Right cardiac atrium (tissue), 5 donors: ENCODE measurements at regions not wholly inside any gene's neighbourhood (a gene's known extent, or its start where the extent isn't known, plus 50 kb on each side); places are given as distances from the start of the nearest gene placed in this dataset.

Experiments used
- ATAC-seq, 2 donors: fragments of 200-7000 bp; cut with Tn5 transposase; one replicate each; pipeline versions ENCODE4 v1.8.0 to v1.9.1; 2020; ENCODE audit warnings: moderate library complexity in 2 of 2, mild to moderate bottlenecking in 1 of 2
- DNase-seq, 3 donors: peaks; one replicate each; pipeline ENCODE4 v3.0.0-alpha.2; 2020
- H3K27ac ChIP-seq: one replicate; pipeline ENCODE4 v1.5.1; 2013; ENCODE audit warnings: mild to moderate bottlenecking, low read length, control low read depth, moderate library complexity
- H3K27me3 ChIP-seq: one replicate; pipeline ENCODE4 v1.6.1; 2013; ENCODE audit not compliant: control insufficient read depth, insufficient read depth
- H3K4me1 ChIP-seq: one replicate; pipeline ENCODE4 v1.6.1; 2013; ENCODE audit warnings: low read length; ENCODE audit not compliant: control insufficient read depth, insufficient read depth
- H3K4me3 ChIP-seq: one replicate; pipeline ENCODE4 v1.5.1; 2013; ENCODE audit warnings: low read length, control low read depth
- H3K9me3 ChIP-seq: one replicate; pipeline ENCODE4 v1.6.1; 2013; ENCODE audit warnings: low read length; ENCODE audit not compliant: control insufficient read depth
- WGBS: extraction: QIAGEN DNeasy Blood & Tissue Kit; methylation state at CpG from one replicate; pipeline ENCODE4 v1.1.7; 2013; 5-methylcytosine and 5-hydroxymethylcytosine counted together
- intact Hi-C, 4 donors: fragments of 100-400 bp; cut with DNase I; formaldehyde crosslinking; loops; one replicate each; pipeline versions ENCODE4 v1.11.0 to v1.14.0; 2022 to 2023
- microRNA-seq, 2 donors: library from miRNA; unstranded; fragments of <30 nt; microRNA quantifications; one replicate each; pipeline ENCODE4 v1.2.0, GENCODE V29; 2020 to 2021
- donor health status: healthy with polysubstance abuse.
- donor health status: DM: no; HTN: yes; CAD: no.
- donor health status: DM: no; HTN: no; CAD: no.
- donor health status: DM: no; HTN: yes; CAD: no; lungs with severe emphysema.
- donor health status: DM: yes; HTN: yes; CAD: no.

- ATAC-seq (no peak), DNase-seq (no peak)
- 86% methylated on average over 2 of the region's 2 CpGs for WGBS
- intact Hi-C loops: no loop called here
- Histone ChIP-seq H3K4me3 (no peak overlapping the region), H3K4me1 (no peaks in the 10 kb centered on the region), H3K9me3 (peaks cover 2% of the 10 kb centered on the region), H3K27ac (no peak overlapping the region), H3K27me3 (peaks cover 2% of the 10 kb centered on the region)
Measured at GRCh38 chr1:34693081-34693480, 61.8 kb upstream of the GJB5 start.

DNA sequence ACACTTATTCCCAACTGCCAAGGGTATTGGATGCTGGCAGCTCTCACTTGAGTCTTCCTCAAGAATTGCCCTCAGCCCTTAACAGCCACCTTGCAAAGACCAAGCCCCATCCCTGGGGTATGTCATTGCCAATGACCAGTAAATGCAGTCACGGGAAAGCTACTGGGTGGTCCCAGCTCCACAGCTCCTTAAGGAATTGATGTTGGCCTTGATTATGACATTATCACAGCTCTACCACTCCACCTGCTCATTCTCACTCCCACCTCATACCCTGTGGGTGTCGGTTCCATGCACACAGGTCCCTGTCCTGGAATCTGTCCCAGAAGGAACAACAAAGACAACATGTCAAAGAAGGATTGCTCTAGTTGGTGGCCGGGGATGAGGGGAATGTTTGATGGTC, 60.5 kb upstream of the GJB5 start:
- H3K4me3 ChIP-seq: no peak overlapping the region
- H3K27ac ChIP-seq: no peak overlapping the region
- peaks cover 2% of the 10 kb centered on the region for H3K27me3 ChIP-seq
- H3K4me1 ChIP-seq: no peaks in the 10 kb centered on the region
- peaks cover 2% of the 10 kb centered on the region for H3K9me3 ChIP-seq
- intact Hi-C loops: no loop called here
- 73% methylated on average over 3 of the region's 3 CpGs for WGBS
- no peak for DNase-seq
- no peak for ATAC-seq

DNA sequence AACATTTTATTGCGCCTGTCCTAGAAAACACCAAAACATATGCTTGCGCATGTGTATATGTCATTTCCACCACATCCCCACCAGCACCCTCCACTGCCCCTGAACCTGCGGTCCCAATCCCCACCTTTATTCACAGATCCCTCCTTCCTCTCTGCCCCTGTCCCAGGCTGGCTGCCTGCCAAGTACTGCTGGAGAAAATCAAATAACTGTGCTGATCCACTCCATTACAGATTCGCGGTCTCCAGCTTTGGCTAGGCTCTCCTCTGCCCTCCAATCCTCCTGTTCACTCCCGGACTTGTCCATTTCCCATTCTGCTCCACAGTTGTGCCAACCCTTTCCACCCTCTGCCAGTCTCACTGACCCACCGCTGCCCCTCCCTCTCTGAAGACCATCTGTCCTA, 59.3 kb upstream of the GJB5 start:
- no peak for DNase-seq
- no peak for ATAC-seq
- intact Hi-C loops: no loop called here
- no peaks in the 10 kb centered on the region for H3K27me3 ChIP-seq
- no peak overlapping the region for H3K27ac ChIP-seq
- WGBS: 81% methylated on average over 7 of the region's 7 CpGs
- peaks cover 2% of the 10 kb centered on the region for H3K9me3 ChIP-seq
- no peaks in the 10 kb centered on the region for H3K4me1 ChIP-seq
- no peak overlapping the region for H3K4me3 ChIP-seq

DNA sequence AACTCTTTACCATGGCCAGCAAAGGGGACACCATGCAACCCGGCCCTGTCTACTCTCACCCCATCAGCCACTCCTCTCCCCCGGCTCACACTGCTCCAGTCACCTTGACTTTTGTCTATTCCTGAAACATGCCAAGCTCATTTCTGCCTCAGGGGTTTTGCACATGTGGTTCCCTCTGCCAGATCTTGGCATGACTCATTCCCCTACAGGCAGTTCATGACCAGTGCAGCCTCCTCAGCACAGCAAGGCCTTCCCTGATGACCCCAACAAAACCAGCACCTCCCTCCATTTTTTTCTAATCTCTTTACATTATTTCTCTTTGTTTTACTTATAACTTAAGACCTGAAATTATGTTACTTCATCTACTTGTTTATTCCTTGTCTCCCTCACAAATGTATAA, 58.6 kb upstream of the GJB5 start:
- 83% methylated on average over 2 of the region's 2 CpGs for WGBS
- H3K4me1 ChIP-seq: no peaks in the 10 kb centered on the region
- H3K27ac ChIP-seq: no peak overlapping the region
- peaks cover 2% of the 10 kb centered on the region for H3K9me3 ChIP-seq
- no peak for DNase-seq
- intact Hi-C loops: no loop called here
- no peak for ATAC-seq
- no peak overlapping the region for H3K4me3 ChIP-seq
- H3K27me3 ChIP-seq: no peaks in the 10 kb centered on the region

DNA sequence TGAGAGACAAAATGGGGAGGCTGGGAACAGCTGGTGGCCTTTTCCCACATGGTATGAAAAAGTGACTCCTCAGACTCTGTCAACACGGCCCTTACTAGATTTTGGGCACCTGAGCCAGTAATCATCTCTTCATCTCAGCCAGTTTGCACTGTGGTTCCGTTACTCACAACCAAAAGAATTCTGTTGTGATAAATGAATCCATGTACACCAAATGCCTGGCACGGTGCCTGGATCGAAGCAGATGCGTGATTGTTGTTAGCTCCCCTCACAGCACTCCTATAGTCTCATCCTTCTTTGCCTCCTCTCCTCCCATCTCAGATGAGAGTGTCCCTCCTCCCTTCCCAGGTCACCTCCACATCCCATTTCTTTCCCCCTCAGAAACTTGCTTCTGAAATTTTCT, 57.9 kb upstream of the GJB5 start:
- ATAC-seq (no peak), DNase-seq (no peak)
- Histone ChIP-seq H3K4me1 (no peaks in the 10 kb centered on the region), H3K9me3 (peaks cover 2% of the 10 kb centered on the region), H3K27ac (no peak overlapping the region), H3K27me3 (no peaks in the 10 kb centered on the region), H3K4me3 (no peak overlapping the region)
- WGBS: 52% methylated on average over 5 of the region's 5 CpGs
- intact Hi-C loops: no loop called here

DNA sequence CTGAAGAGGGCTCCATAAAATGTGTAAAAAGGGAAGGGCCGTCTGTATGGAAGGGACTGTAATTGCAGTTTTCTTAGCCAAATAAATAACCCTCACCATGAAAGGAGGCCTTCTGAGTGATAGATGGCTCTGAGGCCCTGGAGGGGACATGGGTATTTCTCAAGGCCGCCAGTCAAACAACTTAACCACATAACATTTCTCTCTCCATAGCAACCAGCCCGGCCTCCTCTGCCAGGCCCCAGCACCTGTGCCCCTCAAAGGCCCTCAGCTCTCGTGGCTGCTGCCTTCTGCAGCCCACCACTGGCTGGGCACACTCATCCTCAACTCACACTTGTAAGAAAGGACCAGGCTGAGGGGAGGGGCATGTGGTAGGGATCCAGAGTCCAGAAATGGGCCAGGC, 57.0 kb upstream of the GJB5 start:
- 58% methylated on average over 4 of the region's 4 CpGs for WGBS
- H3K4me1 ChIP-seq: no peaks in the 10 kb centered on the region
- no peaks in the 10 kb centered on the region for H3K27me3 ChIP-seq
- intact Hi-C loops: no loop called here
- H3K27ac ChIP-seq: no peak overlapping the region
- peaks cover 2% of the 10 kb centered on the region for H3K9me3 ChIP-seq
- no peak overlapping the region for H3K4me3 ChIP-seq
- ATAC-seq: no peak
- no peak for DNase-seq

GRCh38 chr1:34701326-34702060, 53.4 kb upstream of the GJB5 start:
- no peaks in the 10 kb centered on the region for H3K27me3 ChIP-seq

More at GRCh38 chr1:34701326-34702060, 53.4 kb upstream of the GJB5 start:
- Histone ChIP-seq H3K4me1 (no peaks in the 10 kb centered on the region), H3K4me3 (no peak overlapping the region), H3K9me3 (no peaks in the 10 kb centered on the region), H3K27ac (no peak overlapping the region)
- 54% methylated on average over 5 of the region's 5 CpGs for WGBS
- intact Hi-C loops: no loop called here
- ATAC-seq (no peak), DNase-seq (no peak)

Small RNA genes in the stretch of these regions (microRNA-seq; reads per million reads assigned to microRNA genes)
- 0 reads per million in 2 donors for gene MIR552
